CD14-positive monocyte (primary cell): ENCODE measurements at regions not wholly inside any gene's neighbourhood (a gene's known extent, or its start where the extent isn't known, plus 50 kb on each side); places are given as distances from the start of the nearest gene placed in this dataset.

ENCODE experiments used
- DNase-seq, 3 donors: peaks; one replicate each; pipeline ENCODE4 v3.0.0-alpha.2; 2011 to 2022
- H2AFZ ChIP-seq: 2 replicates; pipeline ENCODE4 v1.6.0; 2012; ENCODE audit warnings: mild to moderate bottlenecking, low read depth, low read length, inconsistent platforms; ENCODE audit not compliant: insufficient read depth, poor library complexity, severe bottlenecking
- H3K27ac ChIP-seq, 2 donors: 1 replicate in 1 of 2; 2 replicates in 1 of 2; pipeline ENCODE4 v1.5.1; 2012 to 2013; ENCODE audit warnings: low read length in 2 of 2, control low read depth in 1 of 2, inconsistent platforms in 1 of 2, low read depth in 1 of 2, mild to moderate bottlenecking in 1 of 2
- H3K27me3 ChIP-seq, 2 donors: one replicate each; pipeline versions ENCODE4 v1.6.0 to v1.6.1; 2011 to 2013; ENCODE audit warnings: low read length in 2 of 2; ENCODE audit not compliant: control insufficient read depth in 2 of 2, insufficient read depth in 2 of 2
- H3K36me3 ChIP-seq, 2 donors: replicated peaks in 1 of 2; 1 replicate in 1 of 2; 2 replicates in 1 of 2; pipeline versions ENCODE4 v1.5.1 to v1.6.1; 2012 to 2013; ENCODE audit warnings: low read length in 2 of 2, control low read depth in 1 of 2, inconsistent platforms in 1 of 2, mild to moderate bottlenecking in 1 of 2; ENCODE audit not compliant: insufficient read depth in 2 of 2, control insufficient read depth in 1 of 2
- H3K4me1 ChIP-seq, 2 donors: 1 replicate in 1 of 2; 2 replicates in 1 of 2; pipeline versions ENCODE4 v1.5.1 to v1.6.1; 2012 to 2013; ENCODE audit warnings: low read length in 2 of 2, control low read depth in 1 of 2, inconsistent platforms in 1 of 2, mild to moderate bottlenecking in 1 of 2, moderate library complexity in 1 of 2; ENCODE audit not compliant: insufficient read depth in 2 of 2, control insufficient read depth in 1 of 2
- H3K4me2 ChIP-seq: replicated peaks from 2 replicates; pipeline ENCODE3; 2012; ENCODE audit warnings: low read length, moderate library complexity, mild to moderate bottlenecking; ENCODE audit not compliant: poor library complexity, severe bottlenecking; ENCODE audit errors: extremely low read depth
- H3K4me3 ChIP-seq, 3 experiments: fragments of 200-600 bp in 1 of 3; sonication (generic) in 1 of 3; replicated peaks in 1 of 3; 1 replicate in 2 of 3; 2 replicates in 1 of 3; pipeline ENCODE4 v1.5.1; 2011 to 2013; ENCODE audit warnings: low read length in 3 of 3, mild to moderate bottlenecking in 3 of 3, control low read depth in 2 of 3, low read depth in 2 of 3, inconsistent platforms in 1 of 3, moderate library complexity in 1 of 3
- H3K79me2 ChIP-seq: 2 replicates; pipeline ENCODE4 v1.6.0; 2012; ENCODE audit warnings: mild to moderate bottlenecking, control low read depth, inconsistent platforms, low read length, moderate library complexity; ENCODE audit not compliant: insufficient read depth
- H3K9ac ChIP-seq: 2 replicates; pipeline ENCODE4 v1.6.0; 2017; ENCODE audit warnings: low read length, mild to moderate bottlenecking; ENCODE audit not compliant: insufficient read depth, poor library complexity, severe bottlenecking
- H3K9me3 ChIP-seq, 2 donors: replicated peaks in 1 of 2; 1 replicate in 1 of 2; 2 replicates in 1 of 2; pipeline versions ENCODE4 v1.5.1 to v1.6.1; 2012 to 2013; ENCODE audit warnings: low read length in 2 of 2, control low read depth in 1 of 2; ENCODE audit not compliant: control insufficient read depth in 1 of 2, insufficient read depth in 1 of 2
- H4K20me1 ChIP-seq: 2 replicates; pipeline ENCODE4 v1.6.0; 2012; ENCODE audit warnings: mild to moderate bottlenecking, low read length, control low read depth, moderate library complexity; ENCODE audit not compliant: insufficient read depth
- H3K27ac Mint-ChIP-seq, 7 donors: one replicate each; pipeline ENCODE4 v1.8.0; 2020; ENCODE audit warnings: mild to moderate bottlenecking in 7 of 7, mixed read lengths in 7 of 7, moderate library complexity in 6 of 7, inconsistent platforms in 2 of 7
- H3K27me3 Mint-ChIP-seq, 3 donors: one replicate each; pipeline ENCODE4 v1.8.0; 2021 to 2022; ENCODE audit warnings: low read depth in 3 of 3, mild to moderate bottlenecking in 3 of 3, mixed read lengths in 3 of 3, moderate library complexity in 3 of 3, inconsistent platforms in 1 of 3
- H3K36me3 Mint-ChIP-seq, 2 donors: one replicate each; pipeline ENCODE4 v1.8.0; 2020; ENCODE audit warnings: mixed read lengths in 2 of 2, inconsistent platforms in 1 of 2, mild to moderate bottlenecking in 1 of 2
- H3K4me1 Mint-ChIP-seq: one replicate; pipeline ENCODE4 v1.8.0; 2020; ENCODE audit warnings: mild to moderate bottlenecking, mixed read lengths
- H3K4me3 Mint-ChIP-seq, 2 donors: one replicate each; pipeline ENCODE4 v1.8.0; 2020; ENCODE audit warnings: mild to moderate bottlenecking in 2 of 2, mixed read lengths in 2 of 2, moderate library complexity in 1 of 2
- H3K9me3 Mint-ChIP-seq, 7 donors: one replicate each; pipeline ENCODE4 v1.8.0; 2020 to 2022; ENCODE audit warnings: mixed read lengths in 7 of 7, mild to moderate bottlenecking in 6 of 7, moderate library complexity in 6 of 7, inconsistent platforms in 2 of 7
- WGBS: methylation state at CpG from one replicate; pipeline ENCODE4 v1.1.5; 2013; ENCODE audit warnings: missing lambda C conversion rate; ENCODE audit not compliant: insufficient coverage; 5-methylcytosine and 5-hydroxymethylcytosine counted together
- intact Hi-C, 2 donors: fragments of 100-400 bp; cut with micrococcal nuclease; formaldehyde crosslinking; loops; one replicate each; pipeline versions ENCODE4 v1.15.0 to v1.15.1; 2023
- TF ChIP-seq, protein P1 (sequence below): fragments of 200-600 bp; IDR thresholded peaks from one replicate; pipeline ENCODE4 v1.8.0; 2022; ENCODE audit warnings: antibody characterized with exemption, mild to moderate bottlenecking

DNA sequence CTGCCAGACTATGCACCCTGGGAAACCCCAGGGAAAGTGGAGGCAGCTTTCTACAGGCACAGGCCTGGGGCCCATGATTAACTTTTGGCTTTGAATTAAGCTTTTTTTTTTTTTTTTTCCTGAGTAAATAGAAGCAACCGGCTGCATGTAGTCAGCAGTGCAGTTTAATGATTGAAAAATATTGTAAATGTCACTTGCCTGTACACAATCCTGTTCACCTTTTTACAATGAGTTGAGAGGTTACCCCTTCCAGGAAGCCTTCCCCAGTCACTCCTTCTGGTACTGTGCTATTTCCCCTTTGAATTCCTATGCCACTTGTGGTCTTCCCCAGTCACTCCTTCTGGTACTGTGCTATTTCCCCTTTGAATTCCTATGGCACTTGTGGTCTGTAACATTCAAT, 475.6 kb downstream of the TDRD15 start:
- no CpG with 5 or more reads among the region's 1 CpG for WGBS
- Histone ChIP-seq H3K9ac (no peak overlapping the region), H3K27me3 (no peaks in the 10 kb centered on the region), H3K4me2 (no peak overlapping the region), H3K4me1 (no peaks in the 10 kb centered on the region), H3K36me3 (no peaks in the 10 kb centered on the region), H2AFZ (no peak overlapping the region), H3K4me3 (no peak overlapping the region), H4K20me1 (no peaks in the 10 kb centered on the region), H3K27ac (no peak overlapping the region), H3K79me2 (no peaks in the 10 kb centered on the region), H3K9me3 (peaks cover 5 to 6% of the 10 kb centered on the region in 2 donors)
- Mint-ChIP-seq H3K9me3 (peaks cover 0 to 15% (median 4%) of the 10 kb centered on the region in 7 donors), H3K27me3 (no peaks in the 10 kb centered on the region), H3K27ac (no peak overlapping the region), H3K36me3 (no peaks in the 10 kb centered on the region), H3K4me3 (no peak overlapping the region), H3K4me1 (no peaks in the 10 kb centered on the region)
- intact Hi-C loops, result no loop called here
- TF ChIP-seq, protein P1, sequence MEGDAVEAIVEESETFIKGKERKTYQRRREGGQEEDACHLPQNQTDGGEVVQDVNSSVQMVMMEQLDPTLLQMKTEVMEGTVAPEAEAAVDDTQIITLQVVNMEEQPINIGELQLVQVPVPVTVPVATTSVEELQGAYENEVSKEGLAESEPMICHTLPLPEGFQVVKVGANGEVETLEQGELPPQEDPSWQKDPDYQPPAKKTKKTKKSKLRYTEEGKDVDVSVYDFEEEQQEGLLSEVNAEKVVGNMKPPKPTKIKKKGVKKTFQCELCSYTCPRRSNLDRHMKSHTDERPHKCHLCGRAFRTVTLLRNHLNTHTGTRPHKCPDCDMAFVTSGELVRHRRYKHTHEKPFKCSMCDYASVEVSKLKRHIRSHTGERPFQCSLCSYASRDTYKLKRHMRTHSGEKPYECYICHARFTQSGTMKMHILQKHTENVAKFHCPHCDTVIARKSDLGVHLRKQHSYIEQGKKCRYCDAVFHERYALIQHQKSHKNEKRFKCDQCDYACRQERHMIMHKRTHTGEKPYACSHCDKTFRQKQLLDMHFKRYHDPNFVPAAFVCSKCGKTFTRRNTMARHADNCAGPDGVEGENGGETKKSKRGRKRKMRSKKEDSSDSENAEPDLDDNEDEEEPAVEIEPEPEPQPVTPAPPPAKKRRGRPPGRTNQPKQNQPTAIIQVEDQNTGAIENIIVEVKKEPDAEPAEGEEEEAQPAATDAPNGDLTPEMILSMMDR, result no peak
- no peak for DNase-seq

DNA sequence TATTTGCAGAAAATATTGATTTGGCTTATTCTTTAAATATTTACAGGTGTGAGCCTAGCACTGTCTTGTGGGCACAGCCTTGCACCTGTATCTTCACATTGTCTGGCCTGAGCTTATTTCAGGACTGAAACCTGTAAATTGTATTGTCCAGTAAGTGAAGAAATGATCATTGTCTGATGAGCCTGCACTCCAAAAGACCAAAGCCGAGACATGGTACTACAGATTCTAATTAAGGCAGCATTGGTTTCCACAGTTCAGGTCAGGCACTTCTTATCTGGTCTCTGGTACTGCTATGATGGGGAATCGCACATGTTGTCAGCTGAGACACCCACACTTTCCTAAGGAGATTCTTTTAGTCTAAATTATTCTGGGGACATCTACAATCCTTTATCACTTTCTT, 479.0 kb downstream of the TDRD15 start:
- no peaks in the 10 kb centered on the region for H3K79me2 ChIP-seq
- Mint-ChIP-seq H3K4me3 (no peak overlapping the region), H3K27me3 (no peaks in the 10 kb centered on the region), H3K36me3 (no peaks in the 10 kb centered on the region), H3K4me1 (no peaks in the 10 kb centered on the region), H3K9me3 (peaks cover 0 to 5% (median 2%) of the 10 kb centered on the region in 7 donors), H3K27ac (no peak overlapping the region)
- H3K9ac ChIP-seq, result no peak overlapping the region
- H3K4me3 ChIP-seq, result no peak overlapping the region
- H3K4me2 ChIP-seq, result no peak overlapping the region
- WGBS, result 100% methylated on average over 1 of the region's 2 CpGs
- no peaks in the 10 kb centered on the region for H3K36me3 ChIP-seq
- no peak overlapping the region for H3K27ac ChIP-seq
- H4K20me1 ChIP-seq, result no peaks in the 10 kb centered on the region
- intact Hi-C loops, result no loop called here
- H3K9me3 ChIP-seq, result peaks cover 0 to 3% of the 10 kb centered on the region in 2 donors
- H3K4me1 ChIP-seq, result no peaks in the 10 kb centered on the region
- DNase-seq, result no peak
- TF ChIP-seq, protein P1, result no peak
- no peaks in the 10 kb centered on the region for H3K27me3 ChIP-seq
- no peak overlapping the region for H2AFZ ChIP-seq
